ENCODE measurements at regions not wholly inside any gene's neighbourhood (a gene's known extent, or its start where the extent isn't known, plus 50 kb on each side); places are given as distances from the start of the nearest gene placed in this dataset.

DNA sequence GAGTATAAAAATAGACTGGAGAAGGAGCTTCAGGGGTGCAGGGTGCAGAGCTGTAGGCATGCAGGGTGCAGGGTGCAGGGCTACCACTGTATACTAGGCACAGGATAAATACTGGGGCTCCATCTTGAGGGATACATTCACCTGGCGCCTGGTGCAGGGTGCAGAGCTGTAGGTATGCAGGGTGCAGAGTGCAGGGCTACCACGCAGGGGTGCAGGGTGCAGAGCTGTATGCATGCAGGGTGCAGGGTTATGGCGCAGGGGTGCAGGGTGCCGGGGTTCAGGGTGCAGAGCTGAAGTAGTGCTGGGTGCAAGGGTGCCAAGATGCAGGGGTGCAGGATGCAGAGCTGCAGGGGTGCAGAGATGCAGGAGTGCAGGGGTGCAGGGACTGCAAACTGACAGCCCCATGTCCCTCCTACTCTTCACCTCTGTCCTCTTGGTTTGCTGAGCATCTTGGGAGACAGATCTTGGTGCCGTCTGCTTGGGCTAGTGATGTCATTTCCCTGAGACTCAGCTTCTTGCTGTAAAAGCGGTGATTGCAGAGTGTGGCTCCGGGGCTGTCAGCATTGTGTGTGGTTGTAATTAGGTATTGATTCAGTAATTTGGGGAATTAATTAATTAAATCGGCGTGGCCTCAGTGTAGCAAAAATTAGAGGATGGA lies 91.2 kb downstream of the ADRA2C start:
- no peak overlapping the region for H3K4me3 ChIP-seq
- H3K27me3 ChIP-seq: no peaks in the 10 kb centered on the region
- H3K27ac ChIP-seq: no peak overlapping the region
- TF ChIP-seq POLR2A (IDR thresholded peaks at IDR 0.05): no peak
- TF ChIP-seq, protein P1, sequence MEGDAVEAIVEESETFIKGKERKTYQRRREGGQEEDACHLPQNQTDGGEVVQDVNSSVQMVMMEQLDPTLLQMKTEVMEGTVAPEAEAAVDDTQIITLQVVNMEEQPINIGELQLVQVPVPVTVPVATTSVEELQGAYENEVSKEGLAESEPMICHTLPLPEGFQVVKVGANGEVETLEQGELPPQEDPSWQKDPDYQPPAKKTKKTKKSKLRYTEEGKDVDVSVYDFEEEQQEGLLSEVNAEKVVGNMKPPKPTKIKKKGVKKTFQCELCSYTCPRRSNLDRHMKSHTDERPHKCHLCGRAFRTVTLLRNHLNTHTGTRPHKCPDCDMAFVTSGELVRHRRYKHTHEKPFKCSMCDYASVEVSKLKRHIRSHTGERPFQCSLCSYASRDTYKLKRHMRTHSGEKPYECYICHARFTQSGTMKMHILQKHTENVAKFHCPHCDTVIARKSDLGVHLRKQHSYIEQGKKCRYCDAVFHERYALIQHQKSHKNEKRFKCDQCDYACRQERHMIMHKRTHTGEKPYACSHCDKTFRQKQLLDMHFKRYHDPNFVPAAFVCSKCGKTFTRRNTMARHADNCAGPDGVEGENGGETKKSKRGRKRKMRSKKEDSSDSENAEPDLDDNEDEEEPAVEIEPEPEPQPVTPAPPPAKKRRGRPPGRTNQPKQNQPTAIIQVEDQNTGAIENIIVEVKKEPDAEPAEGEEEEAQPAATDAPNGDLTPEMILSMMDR (IDR thresholded peaks at IDR 0.05): no peak
- no peaks in the 10 kb centered on the region for H3K4me1 ChIP-seq
- H3K9me3 ChIP-seq: no peaks in the 10 kb centered on the region
- intact Hi-C loops (cut with DNase I; ENCODE audit: low total_unique reads): no loop called here
- no peak for DNase-seq
- 60 to 69% methylated on average over 8 to 9 of the region's 9 CpGs for whole genome bisulfite sequencing, 2 donors
- no peaks in the 10 kb centered on the region for H3K36me3 ChIP-seq (ENCODE audit: low read depth, missing control alignments)

DNA sequence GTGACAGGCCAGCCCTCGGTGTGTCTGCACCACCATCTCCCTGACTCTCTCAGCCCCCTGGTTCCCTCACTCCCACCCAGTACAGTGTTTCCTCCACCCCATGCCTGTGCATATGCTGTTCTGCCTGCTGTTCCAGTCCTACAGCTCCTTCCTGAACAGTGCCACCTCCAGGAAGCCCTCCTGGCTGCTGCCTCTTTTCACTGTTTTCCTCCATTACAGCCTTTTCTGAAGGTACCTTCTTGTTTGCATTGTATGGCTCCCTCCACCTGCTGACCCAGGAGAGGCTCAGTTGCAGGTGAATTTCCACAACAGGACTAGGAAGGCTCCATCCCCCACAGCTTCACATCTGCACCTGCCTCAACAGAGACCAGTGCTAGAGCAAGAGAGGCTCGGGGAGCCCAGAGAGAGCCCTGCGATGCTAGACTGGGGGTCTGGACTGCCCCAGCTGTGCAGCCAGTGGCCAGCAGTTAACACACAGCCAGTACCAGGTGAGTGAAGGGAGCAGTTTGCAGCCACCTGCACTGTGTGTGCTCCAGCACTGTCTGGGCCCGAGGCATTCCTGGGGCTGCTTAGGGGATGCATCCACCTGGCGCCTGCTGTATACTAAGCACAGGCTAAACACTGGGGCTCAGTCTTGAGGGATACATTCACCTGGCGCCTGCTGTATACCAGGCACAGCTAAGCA lies 92.0 kb downstream of the ADRA2C start:
- DNase-seq: no peak
- no peak for TF ChIP-seq POLR2A (IDR thresholded peaks at IDR 0.05)
- TF ChIP-seq, protein P1 (IDR thresholded peaks at IDR 0.05): no peak
- H3K4me3 ChIP-seq: no peak overlapping the region
- intact Hi-C loops (cut with DNase I; ENCODE audit: low total_unique reads): no loop called here
- H3K9me3 ChIP-seq: no peaks in the 10 kb centered on the region
- WGBS, 2 donors: 64 to 72% methylated on average over 4 to 6 of the region's 6 CpGs
- H3K36me3 ChIP-seq (ENCODE audit: low read depth, missing control alignments): no peaks in the 10 kb centered on the region
- no peak overlapping the region for H3K27ac ChIP-seq
- no peaks in the 10 kb centered on the region for H3K4me1 ChIP-seq
- H3K27me3 ChIP-seq: no peaks in the 10 kb centered on the region

DNA sequence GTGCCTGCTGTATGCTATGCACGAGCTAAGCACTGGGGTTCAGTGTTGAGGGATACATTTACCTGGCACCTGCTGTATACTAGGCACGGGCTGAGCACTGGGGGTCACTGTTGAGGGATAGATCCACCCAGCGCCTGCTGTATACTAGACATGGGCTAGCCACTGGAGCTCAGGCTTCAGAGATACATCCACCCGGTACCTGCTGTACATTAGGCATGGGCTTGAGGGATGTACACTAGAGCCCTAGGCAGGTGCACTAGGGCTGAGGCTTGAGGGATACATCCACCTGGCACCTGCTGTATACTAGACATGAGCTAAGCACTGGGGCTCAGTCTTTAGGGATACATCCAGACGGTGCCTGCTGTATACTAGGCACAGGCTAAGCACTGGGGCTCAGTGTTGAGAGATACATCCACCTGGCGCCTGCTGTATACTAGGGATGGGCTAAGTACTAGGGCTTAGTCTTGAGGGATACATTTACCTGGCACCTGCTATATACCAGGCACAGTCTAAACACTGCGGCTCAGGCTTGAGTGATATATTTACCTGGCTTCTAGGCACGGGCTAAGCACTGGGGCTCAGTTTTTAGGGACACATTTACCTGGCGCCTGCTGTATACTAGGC lies 92.7 kb downstream of the ADRA2C start:
- Histone ChIP-seq H3K36me3 (ENCODE audit: low read depth, missing control alignments) (no peaks in the 10 kb centered on the region), H3K4me3 (no peak overlapping the region), H3K4me1 (no peaks in the 10 kb centered on the region), H3K9me3 (no peaks in the 10 kb centered on the region), H3K27me3 (no peaks in the 10 kb centered on the region), H3K27ac (no peak overlapping the region)
- TF ChIP-seq, protein P1 (IDR thresholded peaks at IDR 0.05): no peak
- TF ChIP-seq POLR2A (IDR thresholded peaks at IDR 0.05): no peak
- intact Hi-C loops (cut with DNase I; ENCODE audit: low total_unique reads): no loop called here
- DNase-seq: no peak
- 79 to 81% methylated on average over 8 to 9 of the region's 9 CpGs for WGBS, 2 donors

DNA sequence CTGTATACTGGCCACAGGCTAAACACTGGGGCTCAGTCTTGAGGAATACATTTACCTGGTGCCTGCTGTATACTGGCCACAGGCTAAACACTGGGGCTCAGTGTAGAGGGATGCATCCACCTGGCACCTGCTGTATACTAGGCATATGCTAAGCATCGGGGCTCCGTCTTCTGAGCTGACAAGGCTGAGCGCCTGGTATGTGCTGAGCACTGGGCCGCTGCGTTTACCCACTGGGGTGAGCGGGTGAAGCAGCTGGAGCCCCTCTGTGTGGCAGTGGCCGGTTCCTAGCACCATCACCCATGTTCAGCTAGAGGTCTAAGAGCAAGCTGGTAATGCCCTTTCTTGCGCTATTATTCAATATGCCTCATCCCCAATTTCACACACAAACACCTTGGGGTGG lies 93.4 kb downstream of the ADRA2C start:
- no peak for TF ChIP-seq POLR2A (IDR thresholded peaks at IDR 0.05)
- TF ChIP-seq, protein P1 (IDR thresholded peaks at IDR 0.05): no peak
- no peaks in the 10 kb centered on the region for H3K36me3 ChIP-seq (ENCODE audit: low read depth, missing control alignments)
- H3K4me1 ChIP-seq: no peaks in the 10 kb centered on the region
- no peak for DNase-seq
- intact Hi-C loops (cut with DNase I; ENCODE audit: low total_unique reads): no loop called here
- H3K27me3 ChIP-seq: no peaks in the 10 kb centered on the region
- no peaks in the 10 kb centered on the region for H3K9me3 ChIP-seq
- 93 to 97% methylated on average over 4 to 8 of the region's 8 CpGs for WGBS, 2 donors
- no peak overlapping the region for H3K4me3 ChIP-seq
- no peak overlapping the region for H3K27ac ChIP-seq
